IMR-90 (cell line): ENCODE measurements at regions not wholly inside any gene's neighbourhood (a gene's known extent, or its start where the extent isn't known, plus 50 kb on each side); places are given as distances from the start of the nearest gene placed in this dataset.

ENCODE experiments used
- ATAC-seq: fragments of 200-7000 bp; cut with Tn5 transposase; 2 replicates; pipeline ENCODE4 v1.9.1; 2020; ENCODE audit warnings: low read depth, mild to moderate bottlenecking, moderate library complexity
- BruUV-seq: library from RNA; stranded (reverse); fragments of 400-500 nt; replicated peaks from 2 replicates; lab custom pipeline; 2021; lab: Mats Ljungman, UMichigan
- CTCF ChIA-PET: fragments of 300-600 bp; formaldehyde crosslinking; extraction: SDS; loops from one replicate; lab custom pipeline; 2021; ENCODE audit warnings: antibody characterized with exemption; lab: Yijun Ruan, JAX
- POLR2A ChIA-PET: fragments of 300-600 bp; sonication (Branson Sonifier 250); formaldehyde crosslinking; loops from one replicate; lab custom pipeline; 2022; ENCODE audit warnings: antibody characterized with exemption; ENCODE audit not compliant: unreplicated experiment; lab: Charles Lee
- DNase-seq: peaks from one replicate; pipeline ENCODE4 v3.0.0; 2013
- H2AFZ ChIP-seq: replicated peaks from 2 replicates; pipeline ENCODE3; 2013; ENCODE audit warnings: low read length, mild to moderate bottlenecking; ENCODE audit not compliant: poor library complexity
- H2AK5ac ChIP-seq: 2 replicates; pipeline ENCODE4 v1.6.1; 2013; ENCODE audit warnings: low read depth, low read length, inconsistent platforms
- H2AK9ac ChIP-seq: replicated peaks from 2 replicates; pipeline ENCODE3; 2013; ENCODE audit warnings: mild to moderate bottlenecking, low read depth, low read length, moderate library complexity; ENCODE audit not compliant: poor library complexity
- H2BK120ac ChIP-seq: 2 replicates; pipeline ENCODE4 v1.6.1; 2013; ENCODE audit warnings: low read depth, low read length, inconsistent platforms
- H2BK15ac ChIP-seq: 3 replicates; pipeline ENCODE4 v1.6.1; 2013; ENCODE audit warnings: low read depth, low read length, inconsistent platforms
- H2BK20ac ChIP-seq: 2 replicates; pipeline ENCODE4 v1.6.1; 2013; ENCODE audit warnings: low read depth, mild to moderate bottlenecking, inconsistent platforms, low read length, moderate library complexity
- H2BK5ac ChIP-seq: 2 replicates; pipeline ENCODE4 v1.6.1; 2013; ENCODE audit warnings: mild to moderate bottlenecking, low read depth, low read length, inconsistent platforms; ENCODE audit not compliant: poor library complexity, severe bottlenecking
- H3K14ac ChIP-seq: replicated peaks from 2 replicates; pipeline ENCODE4 v1.6.1; 2013; ENCODE audit warnings: low read depth, low read length, inconsistent platforms
- H3K18ac ChIP-seq: 2 replicates; pipeline ENCODE4 v1.6.1; 2013; ENCODE audit warnings: low read depth, low read length, control low read depth
- H3K23ac ChIP-seq: 2 replicates; pipeline ENCODE4 v1.6.1; 2013; ENCODE audit warnings: low read depth, low read length, inconsistent platforms
- H3K27ac ChIP-seq: 2 replicates; pipeline ENCODE4 v1.5.1; 2013; ENCODE audit warnings: mild to moderate bottlenecking, control low read depth, low read length; ENCODE audit not compliant: insufficient read depth
- H3K27me3 ChIP-seq: 2 replicates; pipeline ENCODE4 v1.6.1; 2013; ENCODE audit warnings: low read length; ENCODE audit not compliant: control insufficient read depth, insufficient read depth
- H3K36me3 ChIP-seq: 2 replicates; pipeline ENCODE4 v1.6.1; 2013; ENCODE audit warnings: low read length, mixed read lengths; ENCODE audit not compliant: control insufficient read depth, insufficient read depth
- H3K4ac ChIP-seq: 2 replicates; pipeline ENCODE4 v1.6.1; 2013; ENCODE audit warnings: low read depth, low read length, inconsistent platforms
- H3K4me1 ChIP-seq: 2 replicates; pipeline ENCODE4 v1.6.1; 2013; ENCODE audit warnings: low read length, mixed read lengths; ENCODE audit not compliant: control insufficient read depth, insufficient read depth
- H3K4me2 ChIP-seq: 2 replicates; pipeline ENCODE4 v1.6.1; 2013; ENCODE audit warnings: low read depth, mild to moderate bottlenecking, control low read depth, low read length, moderate library complexity
- H3K4me3 ChIP-seq: 2 replicates; pipeline ENCODE4 v1.5.1; 2013; ENCODE audit warnings: low read depth, mild to moderate bottlenecking, control low read depth, low read length, moderate library complexity; ENCODE audit not compliant: insufficient read depth
- H3K56ac ChIP-seq: 2 replicates; pipeline ENCODE4 v1.6.1; 2013; ENCODE audit warnings: low read length, inconsistent platforms; ENCODE audit not compliant: insufficient read depth; ENCODE audit errors: extremely low read depth
- H3K79me1 ChIP-seq, 2 experiments: 2 replicates each; pipeline ENCODE4 v1.6.1; 2013; ENCODE audit warnings: low read length in 2 of 2, inconsistent platforms in 1 of 2, low read depth in 1 of 2
- H3K9ac ChIP-seq: 2 replicates; pipeline ENCODE4 v1.6.1; 2013; ENCODE audit warnings: low read depth, low read length, control low read depth
- H3K9me1 ChIP-seq: 2 replicates; pipeline ENCODE4 v1.6.1; 2013; ENCODE audit warnings: low read length, inconsistent platforms; ENCODE audit not compliant: insufficient read depth
- H3K9me3 ChIP-seq: 2 replicates; pipeline ENCODE4 v1.6.1; 2013; ENCODE audit warnings: low read length; ENCODE audit not compliant: control insufficient read depth, insufficient read depth
- H4K20me1 ChIP-seq: 2 replicates; pipeline ENCODE4 v1.6.1; 2013; ENCODE audit warnings: low read length, inconsistent platforms; ENCODE audit not compliant: insufficient read depth
- H4K5ac ChIP-seq: 2 replicates; pipeline ENCODE4 v1.6.1; 2013; ENCODE audit warnings: mild to moderate bottlenecking, low read depth, low read length, control low read depth
- H4K8ac ChIP-seq, 2 experiments: 2 replicates each; pipeline ENCODE4 v1.6.1; 2013; ENCODE audit warnings: low read depth in 2 of 2, low read length in 2 of 2, control low read depth in 1 of 2, inconsistent platforms in 1 of 2
- H4K91ac ChIP-seq: 2 replicates; pipeline ENCODE4 v1.6.1; 2013; ENCODE audit warnings: low read depth, low read length, inconsistent platforms; ENCODE audit not compliant: insufficient read depth
- BHLHE40 ChIP-seq: fragments of 150-350 bp; IDR thresholded peaks from 2 replicates; pipeline ENCODE4 v1.6.1; 2016; ENCODE audit warnings: mild to moderate bottlenecking, low read depth, low read length
- FOS ChIP-seq: fragments of 150-350 bp; IDR thresholded peaks from 2 replicates; pipeline ENCODE4 v1.6.1; 2016; ENCODE audit warnings: low read depth, low read length
- MAFK ChIP-seq: IDR thresholded peaks from 2 replicates; pipeline ENCODE4 v1.6.1; 2012; ENCODE audit warnings: low read depth, low read length, improper control_type of control experiment
- MXI1 ChIP-seq: IDR thresholded peaks from 2 replicates; pipeline ENCODE4 v1.6.1; 2012; ENCODE audit warnings: low read depth, mild to moderate bottlenecking, low read length, moderate library complexity, borderline replicate concordance
- RFX5 ChIP-seq: IDR thresholded peaks from 2 replicates; pipeline ENCODE4 v1.8.0; 2012; ENCODE audit warnings: low read depth, mild to moderate bottlenecking, low read length, moderate library complexity
- SMC3 ChIP-seq: fragments of 150-350 bp; IDR thresholded peaks from 2 replicates; pipeline ENCODE4 v1.6.1; 2016; ENCODE audit warnings: low read depth, mild to moderate bottlenecking, antibody characterized with exemption, low read length, moderate library complexity
- USF2 ChIP-seq: fragments of 150-350 bp; IDR thresholded peaks from 2 replicates; pipeline ENCODE4 v1.6.1; 2017; ENCODE audit warnings: mild to moderate bottlenecking, antibody characterized with exemption, low read length, low read depth
- WGBS, 2 experiments: methylation state at CpG; one replicate each; pipeline versions ENCODE4 v1.1.5 to v1.1.7; 2013; ENCODE audit warnings: missing lambda C conversion rate in 2 of 2; ENCODE audit not compliant: insufficient read length in 1 of 2; ENCODE audit errors: extremely low coverage in 2 of 2; 5-methylcytosine and 5-hydroxymethylcytosine counted together
- dilution Hi-C: fragments of 300-500 bp; cut with HindIII; formaldehyde crosslinking; loops from one replicate; pipeline ENCODE4 v1.14.3; 2018; ENCODE audit warnings: low sequenced_read_pairs; ENCODE audit not compliant: unreplicated experiment
- in situ Hi-C: fragments of 300-500 bp; cut with MboI; formaldehyde crosslinking; loops from 3 replicates; pipeline ENCODE4 v1.14.3; 2019; ENCODE audit warnings: low sequenced_read_pairs, inconsistent platforms, mixed read lengths
- intact Hi-C: fragments of 100-400 bp; cut with micrococcal nuclease; formaldehyde crosslinking; loops from 2 replicates; pipeline ENCODE4 v1.10.0; 2022

- H3K23ac ChIP-seq, result peak overlapping the region; percentile 15; the same call in 1 of the 2 replicates
- H2BK15ac ChIP-seq, result 0 out of 3 replicates have a peak overlapping the region, but pooled peaks have one; percentile 6
- intact Hi-C loops (no loop called here), dilution Hi-C loops (no loop called here), in situ Hi-C loops (no loop called here)
- TF ChIP-seq RFX5 (no peak), MXI1 (no peak), SMC3 (no peak), USF2 (no peak), MAFK (no peak), FOS (no peak), BHLHE40 (no peak)
- no peaks in the 10 kb centered on the region for H4K20me1 ChIP-seq
- H3K56ac ChIP-seq, result no peak overlapping the region
- H4K5ac ChIP-seq, result peak overlapping the region; percentile 15; the same call in 1 of the 2 replicates
- H2AK9ac ChIP-seq, result no peak overlapping the region
- no peak overlapping the region; the same call in 1 of the 2 replicates for H3K14ac ChIP-seq
- H2BK120ac ChIP-seq, result peak overlapping the region; percentile 51; the same call in 1 of the 2 replicates
- peak overlapping the region; percentile 30; the same call in 1 of the 2 replicates for H2BK20ac ChIP-seq
- no CpG with 5 or more reads among the region's 5 CpGs for WGBS, 2 experiments
- no peaks in the 10 kb centered on the region for H3K79me1 ChIP-seq
- H2BK5ac ChIP-seq, result no peak overlapping the region
- H3K9me1 ChIP-seq, result no peaks in the 10 kb centered on the region
- DNase-seq (peak; percentile 9), ATAC-seq (peak; percentile 70)
- no peaks in the 10 kb centered on the region for H3K36me3 ChIP-seq
- H4K8ac ChIP-seq, result peak overlapping the region in 1 of 2 experiments; percentile 65; a peak in 2 of 4 replicates
- no peak overlapping the region; the same call in 1 of the 2 replicates for H4K91ac ChIP-seq
- H2AK5ac ChIP-seq, result no peak overlapping the region
- H3K4me3 ChIP-seq, result no peak overlapping the region
- no peaks in the 10 kb centered on the region for H3K9me3 ChIP-seq
- H3K27ac ChIP-seq, result peak overlapping the region; percentile 13; the same call in 1 of the 2 replicates
- H3K4ac ChIP-seq, result 0 out of 2 replicates have a peak overlapping the region, but pooled peaks have one; percentile 7
- peaks cover 8% of the 10 kb centered on the region for H3K4me1 ChIP-seq
- no peak overlapping the region for H3K9ac ChIP-seq
- no peaks in the 10 kb centered on the region for H3K27me3 ChIP-seq
- peak overlapping the region; percentile 30; the same call in 1 of the 2 replicates for H3K4me2 ChIP-seq
- ChIA-PET CTCF (no interaction called here), POLR2A (no interaction called here)
- peak overlapping the region; percentile 80 for H3K18ac ChIP-seq
- BruUV-seq, result no TSS peak
- peak overlapping the region; percentile 70 for H2AFZ ChIP-seq
Observed at GRCh38 chr2:160630801-160631590, 137.4 kb upstream of the RBMS1 start.
